Activated CD8-positive, alpha-beta T cell treated with anti-CD3 and anti-CD28 coated beads for 36 hours (primary cell): ENCODE measurements at regions not wholly inside any gene's neighbourhood (a gene's known extent, or its start where the extent isn't known, plus 50 kb on each side); places are given as distances from the start of the nearest gene placed in this dataset.
A peak's percentile ranks its signal among the peaks of the same experiment; 100 is the strongest.

Source experiments
- ATAC-seq: fragments of 200-7000 bp; cut with Tn5 transposase; one replicate; pipeline ENCODE4 v1.10.0; 2021; ENCODE audit warnings: mild to moderate bottlenecking, moderate library complexity
- CTCF ChIA-PET: fragments of 350-600 bp; sonication (Branson Sonifier 250); formaldehyde crosslinking; loops from one replicate; lab custom pipeline; 2021; ENCODE audit warnings: antibody characterized with exemption; lab: Charles Lee
- POLR2A ChIA-PET: fragments of 350-600 bp; sonication (Branson Sonifier 250); formaldehyde crosslinking; loops from one replicate; lab custom pipeline; 2021; ENCODE audit warnings: antibody characterized with exemption; lab: Charles Lee
- DNase-seq: peaks from one replicate; pipeline ENCODE4 v3.0.0-alpha.2; 2020
- H3K27ac Mint-ChIP-seq: one replicate; pipeline ENCODE4 v1.8.0; 2021; ENCODE audit warnings: mild to moderate bottlenecking, mixed read lengths
- H3K27me3 Mint-ChIP-seq: one replicate; pipeline ENCODE4 v1.8.0; 2021; ENCODE audit warnings: mixed read lengths
- H3K36me3 Mint-ChIP-seq: one replicate; pipeline ENCODE4 v1.8.0; 2021; ENCODE audit warnings: low read depth, mixed read lengths
- H3K4me1 Mint-ChIP-seq: one replicate; pipeline ENCODE4 v1.8.0; 2021; ENCODE audit warnings: low read depth, mixed read lengths
- H3K4me3 Mint-ChIP-seq: one replicate; pipeline ENCODE4 v1.8.0; 2021; ENCODE audit warnings: mild to moderate bottlenecking, moderate library complexity, mixed read lengths
- H3K9me3 Mint-ChIP-seq: one replicate; pipeline ENCODE4 v1.8.0; 2021; ENCODE audit warnings: mixed read lengths
- intact Hi-C: fragments of 100-400 bp; cut with micrococcal nuclease; formaldehyde crosslinking; loops from one replicate; pipeline ENCODE4 v1.10.0; 2022
- TF ChIP-seq, protein P1 (sequence below): fragments of 200-600 bp; IDR thresholded peaks from one replicate; pipeline ENCODE4 v1.8.0; 2022; ENCODE audit warnings: antibody characterized with exemption, mild to moderate bottlenecking

DNA sequence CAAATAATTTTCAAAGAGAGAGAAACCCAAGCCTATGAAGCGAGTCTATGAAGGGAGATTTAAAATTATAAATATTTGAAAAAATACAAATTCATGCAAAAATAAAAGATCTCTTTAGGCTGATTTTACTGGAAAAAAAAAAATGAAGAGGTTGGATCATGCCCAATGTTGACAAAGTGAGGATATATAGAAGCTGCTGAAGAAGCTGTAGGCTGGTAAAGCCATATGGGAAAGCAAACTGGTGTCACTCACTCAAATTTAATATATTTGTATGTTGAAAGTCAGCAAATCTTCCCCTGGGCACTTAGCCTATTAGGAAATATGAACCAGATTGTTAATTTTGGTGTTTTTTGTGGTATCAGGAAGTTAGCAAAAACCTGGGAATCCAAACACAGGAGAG is 61.8 kb upstream of the BCHE start:
- POLR2A ChIA-PET: no interaction called here
- peaks cover 6% of the 10 kb centered on the region for H3K9me3 Mint-ChIP-seq
- no peak overlapping the region for H3K27ac Mint-ChIP-seq
- CTCF ChIA-PET: no interaction called here
- H3K36me3 Mint-ChIP-seq: no peaks in the 10 kb centered on the region
- no peaks in the 10 kb centered on the region for H3K27me3 Mint-ChIP-seq
- H3K4me3 Mint-ChIP-seq: no peak overlapping the region
- ATAC-seq: no peak
- H3K4me1 Mint-ChIP-seq: no peaks in the 10 kb centered on the region
- DNase-seq: no peak
- intact Hi-C loops: no loop called here
- TF ChIP-seq, protein P1, sequence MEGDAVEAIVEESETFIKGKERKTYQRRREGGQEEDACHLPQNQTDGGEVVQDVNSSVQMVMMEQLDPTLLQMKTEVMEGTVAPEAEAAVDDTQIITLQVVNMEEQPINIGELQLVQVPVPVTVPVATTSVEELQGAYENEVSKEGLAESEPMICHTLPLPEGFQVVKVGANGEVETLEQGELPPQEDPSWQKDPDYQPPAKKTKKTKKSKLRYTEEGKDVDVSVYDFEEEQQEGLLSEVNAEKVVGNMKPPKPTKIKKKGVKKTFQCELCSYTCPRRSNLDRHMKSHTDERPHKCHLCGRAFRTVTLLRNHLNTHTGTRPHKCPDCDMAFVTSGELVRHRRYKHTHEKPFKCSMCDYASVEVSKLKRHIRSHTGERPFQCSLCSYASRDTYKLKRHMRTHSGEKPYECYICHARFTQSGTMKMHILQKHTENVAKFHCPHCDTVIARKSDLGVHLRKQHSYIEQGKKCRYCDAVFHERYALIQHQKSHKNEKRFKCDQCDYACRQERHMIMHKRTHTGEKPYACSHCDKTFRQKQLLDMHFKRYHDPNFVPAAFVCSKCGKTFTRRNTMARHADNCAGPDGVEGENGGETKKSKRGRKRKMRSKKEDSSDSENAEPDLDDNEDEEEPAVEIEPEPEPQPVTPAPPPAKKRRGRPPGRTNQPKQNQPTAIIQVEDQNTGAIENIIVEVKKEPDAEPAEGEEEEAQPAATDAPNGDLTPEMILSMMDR: no peak

DNA sequence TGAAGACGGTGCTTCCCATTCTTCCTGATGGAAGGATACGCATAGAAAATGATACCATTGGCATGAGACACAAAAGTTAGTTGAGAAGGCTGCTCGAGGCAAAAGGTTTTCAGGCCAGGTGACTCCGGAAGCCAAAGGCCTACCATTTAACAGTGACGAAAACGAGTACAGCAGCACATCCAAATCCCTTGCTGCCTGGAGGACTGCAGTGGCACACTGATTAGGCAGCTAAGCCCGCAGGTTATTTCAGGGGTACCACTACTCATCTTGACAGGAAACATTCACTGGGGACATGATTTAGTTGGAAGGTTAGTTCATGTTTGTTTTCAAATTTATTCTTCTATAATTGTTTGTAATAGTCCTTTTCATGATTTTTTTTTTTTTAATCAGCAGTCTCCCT is 59.9 kb upstream of the BCHE start:
- TF ChIP-seq, protein P1: no peak
- ATAC-seq: no peak
- no peak for DNase-seq

GRCh38 chr3:165895919-165896318 is 58.7 kb upstream of the BCHE start:
- ChIA-PET POLR2A (no interaction called here), CTCF (no interaction called here)
- H3K4me3 Mint-ChIP-seq: no peak overlapping the region
- ATAC-seq (no peak), DNase-seq (peak; percentile 40)
- H3K27ac Mint-ChIP-seq: no peak overlapping the region
- no peaks in the 10 kb centered on the region for H3K36me3 Mint-ChIP-seq
- peaks cover 4% of the 10 kb centered on the region for H3K9me3 Mint-ChIP-seq
- TF ChIP-seq, protein P1: peak; percentile 16
- no peaks in the 10 kb centered on the region for H3K27me3 Mint-ChIP-seq
- H3K4me1 Mint-ChIP-seq: no peaks in the 10 kb centered on the region
- intact Hi-C loops: no loop called here

More for the DNA sequence above, 59.9 kb upstream of the BCHE start:
- ChIA-PET POLR2A (interaction anchor here (0.7 kb wide), 1 partner anchor 708 kb away, joined by 3 read pairs; no protein-coding TSS in a partner anchor), CTCF (no interaction called here)
- Mint-ChIP-seq H3K4me3 (no peak overlapping the region), H3K36me3 (no peaks in the 10 kb centered on the region), H3K4me1 (no peaks in the 10 kb centered on the region), H3K27me3 (no peaks in the 10 kb centered on the region), H3K9me3 (peaks cover 4% of the 10 kb centered on the region), H3K27ac (no peak overlapping the region)
- intact Hi-C loops: no loop called here

GRCh38 chr3:165892565-165892964 is 55.3 kb upstream of the BCHE start:
- ATAC-seq (no peak), DNase-seq (no peak)
- peaks cover 2% of the 10 kb centered on the region for H3K9me3 Mint-ChIP-seq
- no peaks in the 10 kb centered on the region for H3K4me1 Mint-ChIP-seq
- intact Hi-C loops: no loop called here
- no peaks in the 10 kb centered on the region for H3K36me3 Mint-ChIP-seq
- no peak overlapping the region for H3K4me3 Mint-ChIP-seq
- ChIA-PET CTCF (no interaction called here), POLR2A (no interaction called here)
- TF ChIP-seq, protein P1: no peak
- H3K27ac Mint-ChIP-seq: no peak overlapping the region
- H3K27me3 Mint-ChIP-seq: no peaks in the 10 kb centered on the region
